ENCODE measurements at regions not wholly inside any gene's neighbourhood (a gene's known extent, or its start where the extent isn't known, plus 50 kb on each side); places are given as distances from the start of the nearest gene placed in this dataset.

- TF ChIP-seq CTCF (conservative IDR thresholded peaks at IDR 0.05), result no peak
- no peak for DNase-seq (ENCODE audit: low read depth, low spot score)
- no peak overlapping the region for H3K4me3 Mint-ChIP-seq
- no peaks in the 10 kb centered on the region for H3K4me1 Mint-ChIP-seq
- H3K36me3 Mint-ChIP-seq (ENCODE audit: low read depth), result no peaks in the 10 kb centered on the region
- H3K27me3 Mint-ChIP-seq (ENCODE audit: low read depth), result peaks cover 5% of the 10 kb centered on the region
- peaks cover 8% of the 10 kb centered on the region for H3K9me3 Mint-ChIP-seq
- H3K27ac Mint-ChIP-seq (ENCODE audit: unreplicated experiment), result no peak overlapping the region
Measured at GRCh38 chr9:92180002-92180400, 64.8 kb upstream of the SPTLC1 start.

- no peak overlapping the region for H3K4me3 Mint-ChIP-seq
Measured at GRCh38 chr9:92179286-92180001, 64.2 kb upstream of the SPTLC1 start.

GRCh38 chr9:92177591-92177990 lies 62.4 kb upstream of the SPTLC1 start:
- Mint-ChIP-seq H3K27me3 (ENCODE audit: low read depth) (no peaks in the 10 kb centered on the region), H3K4me3 (no peak overlapping the region), H3K4me1 (no peaks in the 10 kb centered on the region), H3K36me3 (ENCODE audit: low read depth) (no peaks in the 10 kb centered on the region), H3K9me3 (peaks cover 10% of the 10 kb centered on the region), H3K27ac (ENCODE audit: unreplicated experiment) (no peak overlapping the region)
- no peak for DNase-seq (ENCODE audit: low read depth, low spot score)
- no peak for TF ChIP-seq CTCF (conservative IDR thresholded peaks at IDR 0.05)

More at GRCh38 chr9:92179286-92180001, 64.2 kb upstream of the SPTLC1 start:
- no peaks in the 10 kb centered on the region for H3K36me3 Mint-ChIP-seq (ENCODE audit: low read depth)
- DNase-seq (ENCODE audit: low read depth, low spot score), result no peak
- peak overlapping the region; percentile 53 for H3K27ac Mint-ChIP-seq (ENCODE audit: unreplicated experiment)
- peaks cover 5% of the 10 kb centered on the region for H3K27me3 Mint-ChIP-seq (ENCODE audit: low read depth)
- no peaks in the 10 kb centered on the region for H3K4me1 Mint-ChIP-seq
- no peak for TF ChIP-seq CTCF (conservative IDR thresholded peaks at IDR 0.05)
- peaks cover 9% of the 10 kb centered on the region for H3K9me3 Mint-ChIP-seq

GRCh38 chr9:92176800-92177185 lies 61.6 kb upstream of the SPTLC1 start:
- Mint-ChIP-seq H3K27me3 (ENCODE audit: low read depth) (no peaks in the 10 kb centered on the region), H3K27ac (ENCODE audit: unreplicated experiment) (no peak overlapping the region), H3K36me3 (ENCODE audit: low read depth) (no peaks in the 10 kb centered on the region), H3K4me1 (no peaks in the 10 kb centered on the region), H3K4me3 (no peak overlapping the region), H3K9me3 (peaks cover 10% of the 10 kb centered on the region)
- DNase-seq (ENCODE audit: low read depth, low spot score), result no peak
- TF ChIP-seq CTCF (conservative IDR thresholded peaks at IDR 0.05), result no peak

GRCh38 chr9:92176068-92176799 lies 61.0 kb upstream of the SPTLC1 start:
- no peaks in the 10 kb centered on the region for H3K36me3 Mint-ChIP-seq (ENCODE audit: low read depth)
- H3K4me3 Mint-ChIP-seq, result no peak overlapping the region
- no peaks in the 10 kb centered on the region for H3K27me3 Mint-ChIP-seq (ENCODE audit: low read depth)
- no peaks in the 10 kb centered on the region for H3K4me1 Mint-ChIP-seq
- DNase-seq (ENCODE audit: low read depth, low spot score), result no peak
- peaks cover 10% of the 10 kb centered on the region for H3K9me3 Mint-ChIP-seq
- no peak overlapping the region for H3K27ac Mint-ChIP-seq (ENCODE audit: unreplicated experiment)
- no peak for TF ChIP-seq CTCF (conservative IDR thresholded peaks at IDR 0.05)

Measured in neural crest cell (in vitro differentiated cells).